ENCODE measurements at regions not wholly inside any gene's neighbourhood (a gene's known extent, or its start where the extent isn't known, plus 50 kb on each side); places are given as distances from the start of the nearest gene placed in this dataset.

DNA sequence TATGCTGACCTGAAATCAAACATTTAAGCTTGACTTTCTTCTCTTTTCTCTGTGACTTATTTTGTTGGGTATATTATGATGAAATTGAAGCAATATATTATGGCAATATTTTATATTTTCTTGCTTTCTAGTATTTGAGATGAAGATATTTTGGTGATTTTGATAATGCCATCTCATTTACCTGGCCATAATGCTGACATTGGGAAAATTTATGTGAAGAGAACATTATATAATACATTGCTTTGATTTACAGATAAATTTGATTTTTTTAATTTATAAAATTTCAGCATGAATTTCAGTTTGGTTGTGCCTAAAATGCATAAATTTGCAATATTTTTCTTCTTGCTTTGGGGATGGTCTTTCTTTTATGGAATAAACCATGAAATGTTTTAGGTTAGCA is 1413.7 kb upstream of the TMEFF2 start:
- TF ChIP-seq, protein P1, sequence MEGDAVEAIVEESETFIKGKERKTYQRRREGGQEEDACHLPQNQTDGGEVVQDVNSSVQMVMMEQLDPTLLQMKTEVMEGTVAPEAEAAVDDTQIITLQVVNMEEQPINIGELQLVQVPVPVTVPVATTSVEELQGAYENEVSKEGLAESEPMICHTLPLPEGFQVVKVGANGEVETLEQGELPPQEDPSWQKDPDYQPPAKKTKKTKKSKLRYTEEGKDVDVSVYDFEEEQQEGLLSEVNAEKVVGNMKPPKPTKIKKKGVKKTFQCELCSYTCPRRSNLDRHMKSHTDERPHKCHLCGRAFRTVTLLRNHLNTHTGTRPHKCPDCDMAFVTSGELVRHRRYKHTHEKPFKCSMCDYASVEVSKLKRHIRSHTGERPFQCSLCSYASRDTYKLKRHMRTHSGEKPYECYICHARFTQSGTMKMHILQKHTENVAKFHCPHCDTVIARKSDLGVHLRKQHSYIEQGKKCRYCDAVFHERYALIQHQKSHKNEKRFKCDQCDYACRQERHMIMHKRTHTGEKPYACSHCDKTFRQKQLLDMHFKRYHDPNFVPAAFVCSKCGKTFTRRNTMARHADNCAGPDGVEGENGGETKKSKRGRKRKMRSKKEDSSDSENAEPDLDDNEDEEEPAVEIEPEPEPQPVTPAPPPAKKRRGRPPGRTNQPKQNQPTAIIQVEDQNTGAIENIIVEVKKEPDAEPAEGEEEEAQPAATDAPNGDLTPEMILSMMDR (IDR thresholded peaks at IDR 0.05; ENCODE audit: extremely low read depth in 1 of 2, insufficient read depth in 1 of 2, low read depth in 1 of 2, low read length in 2 of 2): no peak
- TF ChIP-seq MAX (IDR thresholded peaks at IDR 0.05; ENCODE audit: insufficient read depth, insufficient read length): no peak
- no peak for TF ChIP-seq FOS (IDR thresholded peaks at IDR 0.05; ENCODE audit: borderline replicate concordance, insufficient read depth, low read length)
- no peak for TF ChIP-seq MYC (IDR thresholded peaks at IDR 0.05; ENCODE audit: low read depth, low read length)
- TF ChIP-seq JUN (IDR thresholded peaks at IDR 0.05; ENCODE audit: borderline replicate concordance, insufficient read depth, insufficient read length, low read depth): no peak

All from endothelial cell of umbilical vein (primary cell).